ENCODE measurements at regions not wholly inside any gene's neighbourhood (a gene's known extent, or its start where the extent isn't known, plus 50 kb on each side); places are given as distances from the start of the nearest gene placed in this dataset.

GRCh38 chr2:226190479-226191252, 609.0 kb downstream of the IRS1 start (continued):
- TF ChIP-seq ATF5 (CRISPR knock-in tag; IDR thresholded peaks at IDR 0.05; ENCODE audit: low read depth) (no peak), ZSCAN25 (CRISPR knock-in tag; IDR thresholded peaks at IDR 0.05) (no peak), KMT2B (CRISPR knock-in tag; IDR thresholded peaks at IDR 0.05) (no peak), ZNF136 (CRISPR knock-in tag; IDR thresholded peaks at IDR 0.05; ENCODE audit: low read depth) (no peak), HNF1B (CRISPR knock-in tag; IDR thresholded peaks at IDR 0.05) (peak; percentile 21; the same call in 1 of the 2 replicates), RORA (CRISPR knock-in tag; IDR thresholded peaks at IDR 0.05) (no peak), ZBTB4 (CRISPR knock-in tag; IDR thresholded peaks at IDR 0.05; ENCODE audit: borderline replicate concordance) (no peak), RXRB (CRISPR knock-in tag; IDR thresholded peaks at IDR 0.05; ENCODE audit: borderline replicate concordance) (peak; percentile 60), NR2F6 (IDR thresholded peaks at IDR 0.05) (no peak), NR2F6 (CRISPR knock-in tag; IDR thresholded peaks at IDR 0.05) (no peak), ZNF282 (IDR thresholded peaks at IDR 0.05; ENCODE audit: partially characterized antibody) (no peak), ZNF337 (CRISPR knock-in tag; IDR thresholded peaks at IDR 0.05; ENCODE audit: borderline replicate concordance, low read depth) (no peak), BORCS8-MEF2B (CRISPR knock-in tag; IDR thresholded peaks at IDR 0.05) (no peak), ZNF44 (CRISPR knock-in tag; IDR thresholded peaks at IDR 0.05) (no peak), TFAP4 (IDR thresholded peaks at IDR 0.05; ENCODE audit: borderline replicate concordance, low read depth) (no peak), ZNF83 (CRISPR knock-in tag; IDR thresholded peaks at IDR 0.05; ENCODE audit: borderline replicate concordance) (no peak), ARNT (IDR thresholded peaks at IDR 0.05) (no peak), ZNF788 (CRISPR knock-in tag; IDR thresholded peaks at IDR 0.05; ENCODE audit: borderline replicate concordance) (no peak), NR1H2 (CRISPR knock-in tag; IDR thresholded peaks at IDR 0.05; ENCODE audit: borderline replicate concordance, low read depth) (no peak), KMT2A (CRISPR knock-in tag; IDR thresholded peaks at IDR 0.05) (no peak), MATR3 (CRISPR knock-in tag; IDR thresholded peaks at IDR 0.05) (no peak), ZNF414 (CRISPR knock-in tag; IDR thresholded peaks at IDR 0.05) (no peak; the same call in 1 of the 2 replicates)
